Myocyte (in vitro differentiated cells): ENCODE measurements at regions not wholly inside any gene's neighbourhood (a gene's known extent, or its start where the extent isn't known, plus 50 kb on each side); places are given as distances from the start of the nearest gene placed in this dataset.
"Not testable (repeated sequence)": the region's sequence is repeated elsewhere in the genome, so short reads cannot be mapped to it uniquely, and the experiment has no call there.

ENCODE experiments used
- DNase-seq: peaks from one replicate; pipeline ENCODE4 v3.0.0-alpha.2; 2012; ENCODE audit warnings: low read depth

DNA sequence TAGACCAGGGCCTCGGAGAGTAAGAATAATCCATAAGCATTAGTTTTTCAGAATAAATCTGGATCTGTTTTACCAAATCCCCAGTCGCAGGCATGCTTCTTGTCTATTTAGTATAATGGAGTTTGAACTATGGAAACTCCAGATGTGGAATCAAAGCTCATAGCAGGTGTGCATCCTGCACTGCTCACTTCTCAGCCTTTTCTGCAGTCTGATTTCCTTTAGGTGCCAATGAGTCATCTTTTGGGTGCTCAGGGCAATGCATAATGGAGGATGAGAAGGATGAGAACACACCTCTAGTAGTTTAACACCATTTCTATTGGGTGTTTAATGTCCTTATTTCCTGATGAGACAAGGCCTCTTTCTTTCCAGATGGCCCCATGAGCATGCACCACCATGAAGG lies 961.2 kb downstream of the TMEM121 start:
- no peak for DNase-seq

- DNase-seq: no peak
Observed at GRCh38 chr14:106488291-106488690, 961.9 kb downstream of the TMEM121 start.

- no peak for DNase-seq
Observed at GRCh38 chr14:106489112-106489881, 962.9 kb downstream of the TMEM121 start.

- DNase-seq: no peak
Observed at GRCh38 chr14:106490442-106490841, 964.1 kb downstream of the TMEM121 start.

DNA sequence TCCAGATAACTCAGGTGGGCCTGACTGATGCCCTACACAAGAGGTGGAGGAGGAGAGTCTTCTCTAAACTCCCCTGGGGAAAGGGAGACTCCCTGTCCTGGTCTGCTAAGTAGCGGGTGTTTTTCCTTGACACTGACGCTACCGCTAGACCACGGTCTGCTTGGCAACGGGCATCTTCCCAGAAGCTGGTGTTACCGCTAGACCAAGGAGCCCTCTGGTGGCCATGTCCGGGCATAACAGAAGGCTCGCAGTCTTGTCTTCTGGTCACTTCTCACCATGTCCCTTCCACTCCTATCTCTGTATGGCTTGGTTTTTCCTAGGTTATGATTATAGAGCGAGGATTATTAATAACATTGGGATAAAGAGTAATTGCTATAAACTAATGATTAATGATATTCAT lies 965.5 kb downstream of the TMEM121 start:
- DNase-seq: no peak

DNA sequence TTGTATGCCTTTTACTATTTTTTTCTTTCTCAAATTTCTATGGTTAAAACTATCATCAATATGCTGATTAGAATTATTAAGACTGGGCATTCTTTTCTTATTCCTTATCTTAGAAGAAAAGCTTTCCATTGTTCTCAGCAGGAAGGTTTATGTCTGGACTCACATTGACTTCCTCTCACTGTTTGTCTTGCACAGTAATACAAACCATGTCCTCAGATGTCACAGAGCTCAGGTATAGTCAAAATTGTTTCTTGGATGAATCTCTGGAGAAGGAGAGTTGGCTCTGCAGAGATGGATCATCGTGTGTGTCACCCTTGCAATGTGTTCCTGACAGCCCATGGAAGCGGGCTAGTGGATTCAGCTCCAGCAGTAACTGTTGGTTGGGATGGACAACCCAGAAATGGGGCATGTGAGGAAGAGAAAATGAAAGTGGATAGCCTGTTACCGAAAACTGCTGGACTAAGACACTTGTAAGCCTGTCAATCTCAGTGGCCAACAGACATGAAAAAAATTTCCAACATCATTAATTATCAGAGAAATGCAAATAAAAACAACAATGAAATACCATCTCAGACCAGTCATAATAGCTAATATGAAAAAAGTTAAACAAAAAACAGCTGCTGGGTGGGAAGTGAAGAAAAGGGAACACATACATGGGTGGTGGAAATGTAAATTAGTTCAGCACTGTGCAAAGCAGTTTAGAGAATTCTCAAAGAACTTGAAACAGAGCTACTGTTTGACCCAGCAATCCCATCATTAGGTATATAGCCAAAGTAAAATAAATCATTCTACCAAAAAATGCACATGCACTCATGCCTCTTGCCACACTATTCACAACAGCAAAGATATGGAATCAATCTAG lies 967.8 kb downstream of the TMEM121 start:
- DNase-seq: no peak

- no peak for DNase-seq
Observed at GRCh38 chr14:106500571-106500970, 974.2 kb downstream of the TMEM121 start.

DNA sequence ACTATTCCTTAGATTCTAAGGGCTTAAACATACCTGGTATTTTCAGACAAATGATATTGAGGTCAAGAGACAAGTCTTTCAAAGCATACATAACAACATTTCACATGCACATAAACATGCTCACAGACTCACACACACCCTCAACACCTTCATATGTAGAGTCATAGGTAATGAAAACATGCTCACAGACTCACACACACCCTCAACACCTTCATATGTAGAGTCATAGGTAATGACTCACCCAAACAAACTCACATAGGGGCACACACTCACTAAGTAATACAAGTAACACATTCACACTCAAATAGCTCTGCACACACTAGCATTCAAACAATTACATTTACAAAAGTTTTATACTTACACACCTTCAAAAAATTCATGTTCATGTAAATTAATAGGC lies 975.5 kb downstream of the TMEM121 start:
- DNase-seq: no peak

DNA sequence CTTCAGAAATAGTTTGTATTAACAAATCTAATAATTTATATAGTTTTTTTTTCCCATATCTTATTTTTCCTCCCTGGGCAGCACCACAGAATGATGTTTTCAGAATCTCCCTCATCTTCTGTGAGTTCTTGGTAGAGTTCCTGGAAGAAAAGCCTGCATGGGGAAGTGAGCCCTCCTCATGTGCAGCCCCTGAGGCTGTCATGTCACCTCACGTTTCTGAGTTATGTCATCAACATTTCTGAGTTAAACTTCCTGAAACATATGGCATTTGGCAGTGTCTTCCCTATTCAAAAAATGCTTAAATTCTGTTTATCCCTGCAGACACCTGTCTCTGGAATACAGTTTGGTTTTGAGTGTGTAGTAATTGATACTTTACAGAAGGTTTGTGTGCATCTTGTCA lies 979.0 kb downstream of the TMEM121 start:
- DNase-seq: no peak

DNA sequence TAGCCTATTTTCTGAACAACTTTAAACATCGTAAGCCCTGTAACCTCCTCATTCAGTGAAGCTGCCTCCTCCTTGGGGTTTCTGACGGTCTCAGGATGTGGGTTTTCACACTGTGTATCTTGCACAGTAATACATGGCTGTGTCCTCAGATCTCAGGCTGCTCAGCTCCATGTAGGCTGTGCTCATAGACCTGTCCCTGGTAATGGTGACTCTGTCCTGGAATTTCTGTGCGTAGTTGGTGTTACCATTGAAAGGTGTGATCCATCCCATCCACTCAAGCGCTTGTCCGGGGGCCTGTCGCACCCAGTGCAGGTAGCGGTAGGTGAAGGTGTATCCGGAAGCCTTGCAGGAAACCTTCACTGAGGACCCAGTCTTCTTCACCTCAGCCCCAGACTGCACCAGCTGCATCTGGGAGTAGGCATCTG lies 980.5 kb downstream of the TMEM121 start:
- DNase-seq: no peak

DNA sequence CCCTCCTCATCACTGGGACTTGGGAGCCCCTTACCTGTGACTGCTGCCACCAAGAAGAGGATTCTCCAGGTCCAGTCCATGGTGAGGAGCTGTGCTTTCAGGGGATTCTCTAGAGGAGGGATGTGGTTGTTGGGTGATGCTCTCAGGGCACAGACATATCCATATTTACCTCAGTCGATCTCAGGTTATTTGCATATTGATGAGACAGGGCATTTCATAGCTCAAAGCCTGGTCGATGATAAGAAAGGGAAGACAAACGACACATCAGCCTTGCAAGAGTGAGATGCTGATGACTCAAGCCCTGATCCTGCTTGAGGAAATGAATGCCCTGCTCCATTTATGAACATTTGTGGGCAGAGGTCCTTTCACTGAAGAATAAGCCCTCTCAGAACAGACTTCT lies 981.0 kb downstream of the TMEM121 start:
- no peak for DNase-seq

- no peak for DNase-seq
Observed at GRCh38 chr14:106508216-106508615, 981.8 kb downstream of the TMEM121 start.

DNA sequence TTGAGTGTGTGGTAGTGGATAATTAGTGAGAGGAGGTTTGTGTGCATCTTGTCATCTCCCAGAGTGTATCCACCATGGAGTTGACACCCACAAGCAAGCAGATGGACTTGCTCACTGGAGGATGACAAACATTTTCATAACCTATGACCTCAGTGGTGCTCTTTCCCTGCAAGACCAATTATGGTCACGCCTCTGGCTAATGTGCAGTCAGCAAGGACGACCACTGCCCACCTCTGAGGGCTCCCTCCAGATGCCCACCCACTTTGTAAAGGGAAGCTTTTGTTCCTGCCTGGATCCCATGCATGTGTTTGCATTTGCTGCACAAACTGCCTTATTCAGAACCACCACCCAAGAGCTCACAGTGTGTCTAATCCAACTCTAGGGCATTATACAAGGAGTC lies 982.8 kb downstream of the TMEM121 start:
- no peak for DNase-seq

DNA sequence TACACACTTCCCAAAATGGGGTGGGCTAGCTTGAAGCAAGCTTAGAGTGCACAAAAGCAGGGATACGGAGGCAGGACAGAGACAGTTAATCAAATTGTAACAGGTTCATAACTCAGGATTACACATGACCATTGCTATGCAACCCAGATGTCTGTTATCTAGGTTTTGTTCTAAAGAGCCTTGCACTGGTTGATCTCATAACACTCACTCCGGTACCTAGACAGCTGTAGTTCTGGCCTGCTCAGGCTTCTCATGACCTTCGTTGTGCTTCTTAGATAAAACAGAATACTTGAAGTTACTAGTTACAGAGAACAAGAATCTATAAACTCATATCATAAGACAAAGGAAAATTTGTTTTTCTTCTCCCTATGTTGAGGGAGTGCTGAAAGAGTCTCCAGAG lies 983.4 kb downstream of the TMEM121 start:
- DNase-seq: no peak

DNA sequence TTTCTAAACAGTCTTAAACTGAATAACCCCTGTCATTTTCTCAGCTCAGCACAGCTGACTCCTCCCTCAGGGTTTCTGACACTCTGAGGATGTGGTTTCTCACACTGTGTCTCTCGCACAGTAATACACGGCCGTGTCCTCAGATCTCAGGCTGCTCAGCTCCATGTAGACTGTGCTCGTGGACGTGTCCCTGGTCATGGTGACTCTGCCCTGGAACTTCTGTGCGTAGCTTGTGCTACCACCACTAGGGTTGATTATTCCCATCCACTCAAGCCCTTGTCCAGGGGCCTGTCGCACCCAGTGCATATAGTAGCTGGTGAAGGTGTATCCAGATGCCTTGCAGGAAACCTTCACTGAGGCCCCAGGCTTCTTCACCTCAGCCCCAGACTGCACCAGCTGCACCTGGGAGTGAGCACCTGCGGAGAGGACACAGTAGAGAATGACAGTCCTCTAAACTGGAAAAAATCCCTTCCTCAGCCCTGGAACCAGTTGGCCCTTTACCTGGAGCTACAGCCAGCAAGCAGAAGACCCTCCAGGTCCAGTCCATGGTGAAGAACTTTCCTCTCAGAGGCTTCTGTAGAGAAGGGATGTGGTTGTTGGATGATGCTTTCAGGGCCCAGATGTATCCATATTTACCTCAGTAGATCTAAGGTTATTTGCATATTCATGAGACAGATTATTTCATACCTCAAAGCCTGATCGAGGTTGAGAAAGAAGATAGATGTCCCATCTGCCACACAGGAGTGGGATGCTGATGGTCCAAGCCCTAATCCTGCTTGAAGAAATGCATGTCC lies 984.8 kb downstream of the TMEM121 start:
- DNase-seq: no peak

DNA sequence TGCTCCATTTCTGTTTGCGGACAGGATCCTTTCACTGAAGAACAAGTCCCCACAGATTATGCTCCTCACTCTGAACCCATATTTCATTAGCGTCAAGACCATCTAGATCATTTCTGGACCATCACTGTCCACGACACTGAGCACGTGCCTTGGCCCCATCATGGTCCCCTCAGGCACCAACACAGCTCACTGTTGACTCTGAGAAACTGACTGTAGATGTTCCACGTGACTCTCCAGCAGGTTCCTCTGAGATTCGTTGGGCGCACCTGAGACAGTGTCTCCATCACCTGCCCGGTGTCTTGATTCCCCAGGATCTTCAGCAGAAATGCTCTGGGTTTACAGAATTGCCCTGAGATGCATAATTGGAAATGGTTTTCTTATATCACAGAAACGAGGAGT lies 985.4 kb downstream of the TMEM121 start:
- DNase-seq: no peak

GRCh38 chr14:106513302-106513701 lies 986.9 kb downstream of the TMEM121 start:
- no peak for DNase-seq

DNA sequence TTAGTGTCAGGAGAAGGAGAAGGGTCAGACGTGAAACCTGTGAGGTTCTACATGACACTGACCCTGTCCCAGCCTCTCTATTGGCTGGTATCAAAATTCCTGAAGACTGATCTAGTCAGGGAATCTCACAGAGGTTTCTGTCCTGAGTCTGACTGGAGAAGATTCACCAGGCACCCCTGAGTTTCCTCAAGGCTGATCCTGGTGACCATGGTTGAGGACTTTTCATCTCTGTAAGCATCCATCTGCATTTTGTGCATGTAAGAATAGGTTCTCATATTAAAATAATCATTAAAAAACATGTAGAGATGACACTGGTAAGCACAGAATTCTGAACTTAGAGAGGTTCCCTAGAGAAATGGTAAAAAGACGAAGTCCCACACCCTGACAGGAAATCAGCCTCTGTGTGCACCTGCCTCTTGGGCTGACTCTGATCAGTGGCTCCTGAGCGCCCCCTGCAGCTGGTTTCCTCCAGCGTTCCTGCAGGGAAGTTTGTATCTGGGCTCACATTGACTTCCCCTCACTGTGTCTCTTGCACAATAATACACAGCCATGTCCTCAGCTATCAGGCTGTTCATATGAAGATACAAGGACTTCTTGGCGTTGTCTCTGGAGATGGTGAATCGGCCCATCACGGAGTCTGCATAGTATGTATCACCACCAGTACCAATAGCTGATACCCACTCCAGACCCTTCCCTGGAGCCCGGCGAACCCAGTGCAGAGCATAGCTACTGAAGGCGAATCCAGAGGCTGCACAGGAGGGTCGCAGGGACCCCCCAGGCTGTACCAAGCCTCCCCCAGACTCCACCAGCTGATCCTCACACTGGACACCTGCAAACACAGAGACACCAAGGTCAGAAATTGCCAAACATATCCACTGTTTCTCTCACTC lies 991.9 kb downstream of the TMEM121 start:
- DNase-seq: no peak

GRCh38 chr14:106522118-106522517 lies 995.7 kb downstream of the TMEM121 start:
- not testable (repeated sequence) for DNase-seq

GRCh38 chr14:106522990-106523389 lies 996.6 kb downstream of the TMEM121 start:
- DNase-seq: no peak

DNA sequence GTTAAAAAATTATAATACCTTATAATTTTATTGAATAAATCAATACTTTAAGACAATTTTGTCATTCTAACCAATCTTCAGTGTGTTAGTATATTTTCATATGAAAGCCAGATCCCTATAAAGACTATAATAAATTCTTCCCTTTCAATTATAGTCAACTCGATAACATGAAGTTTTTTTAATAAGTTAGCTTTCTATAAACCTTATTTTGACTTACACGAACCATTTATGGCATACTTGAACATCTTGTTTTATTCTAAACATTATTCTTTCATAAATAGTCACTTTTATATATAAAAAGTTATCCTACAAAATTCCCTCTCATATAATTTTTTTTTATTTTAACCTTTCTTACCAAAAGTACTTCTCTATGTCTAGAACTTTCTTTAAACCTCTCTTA lies 1002.3 kb downstream of the TMEM121 start:
- DNase-seq: no peak
